AG10803 (cell line): ENCODE measurements at regions not wholly inside any gene's neighbourhood (a gene's known extent, or its start where the extent isn't known, plus 50 kb on each side); places are given as distances from the start of the nearest gene placed in this dataset.
A peak's percentile ranks its signal among the peaks of the same experiment; 100 is the strongest.

ENCODE experiments used
- DNase-seq: peaks from one replicate; pipeline ENCODE4 v3.0.0; 2010; ENCODE audit warnings: low read depth
- H3K4me3 ChIP-seq: 2 replicates; pipeline ENCODE4 v1.5.1; 2011; ENCODE audit warnings: mild to moderate bottlenecking, low read length, control low read depth
- CTCF ChIP-seq: conservative IDR thresholded peaks from 2 replicates; pipeline ENCODE4 v1.5.1; 2011; ENCODE audit warnings: mild to moderate bottlenecking, low read length, control low read depth, inconsistent platforms

- TF ChIP-seq CTCF, result peak; percentile 95
- no peak overlapping the region for H3K4me3 ChIP-seq
- DNase-seq, result peak; percentile 53
Observed at GRCh38 chr5:152142840-152143469, 218.3 kb upstream of the GLRA1 start.

- no peak for DNase-seq
- TF ChIP-seq CTCF, result no peak
- H3K4me3 ChIP-seq, result no peak overlapping the region
Observed at GRCh38 chr5:152140347-152140746, 215.7 kb upstream of the GLRA1 start.

GRCh38 chr5:152137063-152137462 lies 212.4 kb upstream of the GLRA1 start:
- DNase-seq, result no peak
- no peak overlapping the region for H3K4me3 ChIP-seq
- no peak for TF ChIP-seq CTCF

- DNase-seq, result no peak
- no peak for TF ChIP-seq CTCF
- H3K4me3 ChIP-seq, result no peak overlapping the region
Observed at GRCh38 chr5:152136321-152136720, 211.7 kb upstream of the GLRA1 start.

GRCh38 chr5:152135827-152136226 lies 211.2 kb upstream of the GLRA1 start:
- DNase-seq, result no peak
- TF ChIP-seq CTCF, result no peak
- H3K4me3 ChIP-seq, result no peak overlapping the region

GRCh38 chr5:152125661-152126205 lies 201.1 kb upstream of the GLRA1 start:
- H3K4me3 ChIP-seq, result no peak overlapping the region
- no peak for TF ChIP-seq CTCF
- DNase-seq, result no peak

GRCh38 chr5:152124409-152125041 lies 199.9 kb upstream of the GLRA1 start:
- no peak for TF ChIP-seq CTCF
- DNase-seq, result no peak
- H3K4me3 ChIP-seq, result no peak overlapping the region
